Right atrium auricular region (tissue), 2 donors: ENCODE measurements at regions not wholly inside any gene's neighbourhood (a gene's known extent, or its start where the extent isn't known, plus 50 kb on each side); places are given as distances from the start of the nearest gene placed in this dataset.

Experiments
- DNase-seq: peaks from one replicate; pipeline ENCODE4 v3.0.0-alpha.2; 2019; ENCODE audit warnings: low spot score
- H3K27ac ChIP-seq, 2 donors: fragments of 200-600 bp; sonication (generic); 1 replicate in 1 of 2; 2 replicates in 1 of 2; pipeline ENCODE4 v1.5.1; 2016 to 2019
- H3K27me3 ChIP-seq, 2 donors: fragments of 200-600 bp; sonication (generic); one replicate each; pipeline versions ENCODE4 v1.5.1 to v1.6.0; 2017 to 2019
- H3K36me3 ChIP-seq: fragments of 200-600 bp; sonication (generic); one replicate; pipeline ENCODE4 v1.5.1; 2016
- H3K4me1 ChIP-seq, 2 donors: fragments of 200-600 bp; sonication (generic); one replicate each; pipeline versions ENCODE4 v1.5.1 to v1.6.0; 2017 to 2019
- H3K4me3 ChIP-seq, 2 donors: fragments of 200-600 bp; sonication (generic); 1 replicate in 1 of 2; 2 replicates in 1 of 2; pipeline ENCODE4 v1.5.1; 2017 to 2019; ENCODE audit warnings: mild to moderate bottlenecking in 1 of 2, moderate library complexity in 1 of 2
- H3K9me3 ChIP-seq, 2 donors: fragments of 200-600 bp; sonication (generic); one replicate each; pipeline ENCODE4 v1.5.1; 2019
- TF ChIP-seq, protein P1 (sequence below), 2 donors: fragments of 200-600 bp; sonication (generic); IDR thresholded peaks; one replicate each; pipeline ENCODE4 v1.5.1; 2019; ENCODE audit warnings: antibody characterized with exemption in 2 of 2

DNA sequence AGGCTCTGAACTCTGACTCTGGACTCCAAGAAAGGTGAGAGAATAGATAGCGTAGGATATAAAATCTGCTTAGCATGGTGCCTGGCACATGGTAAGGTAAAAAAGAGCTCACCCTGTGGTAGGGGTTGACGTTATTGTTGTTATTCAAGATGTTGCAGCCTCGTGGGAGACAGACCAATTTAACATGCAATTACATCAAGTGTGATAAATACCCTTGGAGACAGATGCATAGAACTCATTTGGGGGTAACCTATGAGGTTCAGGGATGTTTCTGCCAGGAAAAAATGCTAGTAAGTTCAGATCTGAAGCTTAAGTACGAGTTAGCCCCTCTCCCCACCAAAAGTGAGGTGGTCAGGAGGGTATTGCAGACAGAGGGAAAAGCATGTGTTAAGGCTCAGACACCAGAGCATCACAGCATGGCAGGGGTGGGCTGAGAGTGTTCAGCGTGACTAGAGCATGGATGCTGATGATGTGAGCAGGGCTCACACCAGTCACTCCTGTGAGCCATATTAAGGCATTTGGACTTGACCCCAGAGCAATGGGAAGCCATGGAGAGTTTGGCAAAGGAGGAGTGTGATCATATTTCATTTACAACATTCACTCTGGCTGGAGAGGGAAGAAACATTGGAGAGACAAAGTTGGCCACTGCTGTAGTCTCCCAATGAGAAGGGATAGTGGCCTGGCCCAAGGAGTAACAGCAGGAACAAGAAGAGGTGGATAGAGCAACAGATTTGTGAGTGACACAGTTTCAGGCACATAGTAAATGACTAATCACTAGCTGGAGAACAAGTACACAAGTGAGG lies 181.0 kb downstream of the UACA start:
- H3K36me3 ChIP-seq = no peaks in the 10 kb centered on the region
- TF ChIP-seq, protein P1, sequence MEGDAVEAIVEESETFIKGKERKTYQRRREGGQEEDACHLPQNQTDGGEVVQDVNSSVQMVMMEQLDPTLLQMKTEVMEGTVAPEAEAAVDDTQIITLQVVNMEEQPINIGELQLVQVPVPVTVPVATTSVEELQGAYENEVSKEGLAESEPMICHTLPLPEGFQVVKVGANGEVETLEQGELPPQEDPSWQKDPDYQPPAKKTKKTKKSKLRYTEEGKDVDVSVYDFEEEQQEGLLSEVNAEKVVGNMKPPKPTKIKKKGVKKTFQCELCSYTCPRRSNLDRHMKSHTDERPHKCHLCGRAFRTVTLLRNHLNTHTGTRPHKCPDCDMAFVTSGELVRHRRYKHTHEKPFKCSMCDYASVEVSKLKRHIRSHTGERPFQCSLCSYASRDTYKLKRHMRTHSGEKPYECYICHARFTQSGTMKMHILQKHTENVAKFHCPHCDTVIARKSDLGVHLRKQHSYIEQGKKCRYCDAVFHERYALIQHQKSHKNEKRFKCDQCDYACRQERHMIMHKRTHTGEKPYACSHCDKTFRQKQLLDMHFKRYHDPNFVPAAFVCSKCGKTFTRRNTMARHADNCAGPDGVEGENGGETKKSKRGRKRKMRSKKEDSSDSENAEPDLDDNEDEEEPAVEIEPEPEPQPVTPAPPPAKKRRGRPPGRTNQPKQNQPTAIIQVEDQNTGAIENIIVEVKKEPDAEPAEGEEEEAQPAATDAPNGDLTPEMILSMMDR (IDR thresholded peaks at IDR 0.05) = no peak
- no peak for DNase-seq
- H3K9me3 ChIP-seq = no peaks in the 10 kb centered on the region
- no peaks in the 10 kb centered on the region for H3K27me3 ChIP-seq
- no peak overlapping the region for H3K27ac ChIP-seq
- H3K4me1 ChIP-seq = peaks cover 0 to 12% of the 10 kb centered on the region in 2 donors
- no peak overlapping the region for H3K4me3 ChIP-seq

DNA sequence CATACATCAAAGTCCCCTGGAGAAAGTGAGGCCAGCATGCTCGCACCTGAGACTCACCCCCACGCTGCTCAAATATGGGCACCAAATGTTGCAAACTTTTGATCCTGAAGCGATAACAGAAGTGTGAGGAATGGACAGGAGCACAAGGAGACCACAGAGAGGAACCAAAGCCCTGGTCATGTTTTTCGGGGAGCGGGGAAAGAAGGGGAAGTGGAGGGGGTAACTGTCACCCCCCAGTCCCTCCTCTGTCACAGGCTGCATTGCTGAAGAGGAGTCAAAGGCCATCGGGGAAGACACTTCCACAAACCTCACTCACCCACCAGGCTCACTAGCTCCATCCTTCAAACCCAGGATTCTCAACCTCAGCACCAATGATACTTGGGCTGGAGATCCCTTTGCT lies 182.4 kb downstream of the UACA start:
- no peak overlapping the region for H3K27ac ChIP-seq
- TF ChIP-seq, protein P1 (IDR thresholded peaks at IDR 0.05) = no peak
- H3K9me3 ChIP-seq = no peaks in the 10 kb centered on the region
- no peaks in the 10 kb centered on the region for H3K27me3 ChIP-seq
- no peak for DNase-seq
- no peaks in the 10 kb centered on the region for H3K36me3 ChIP-seq
- peaks cover 0 to 12% of the 10 kb centered on the region in 2 donors for H3K4me1 ChIP-seq
- H3K4me3 ChIP-seq = no peak overlapping the region

DNA sequence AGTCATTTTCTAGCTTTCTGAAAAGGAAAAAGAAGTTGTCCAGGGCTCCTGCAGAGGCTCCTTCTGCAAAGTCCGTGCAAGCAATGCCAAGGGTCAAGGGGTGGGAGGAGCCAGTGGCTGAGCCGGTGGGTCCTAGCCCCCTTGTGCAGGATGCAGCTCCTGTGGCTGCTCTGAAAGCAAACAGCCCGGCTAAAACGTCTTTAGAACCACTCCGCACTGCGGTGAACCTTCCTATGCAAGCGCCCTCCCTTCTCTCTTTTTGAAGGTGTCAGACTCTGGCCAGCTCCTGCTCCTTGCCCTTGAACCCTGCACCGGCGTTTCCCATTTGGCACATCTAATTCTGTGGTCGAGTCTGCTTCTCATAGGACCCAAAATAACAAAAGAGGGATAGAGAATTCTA lies 183.1 kb downstream of the UACA start:
- DNase-seq = no peak
- Histone ChIP-seq H3K27ac (no peak overlapping the region), H3K36me3 (no peaks in the 10 kb centered on the region), H3K4me3 (no peak overlapping the region), H3K4me1 (peaks cover 0 to 9% of the 10 kb centered on the region in 2 donors), H3K27me3 (no peaks in the 10 kb centered on the region), H3K9me3 (no peaks in the 10 kb centered on the region)
- TF ChIP-seq, protein P1 (IDR thresholded peaks at IDR 0.05) = no peak

DNA sequence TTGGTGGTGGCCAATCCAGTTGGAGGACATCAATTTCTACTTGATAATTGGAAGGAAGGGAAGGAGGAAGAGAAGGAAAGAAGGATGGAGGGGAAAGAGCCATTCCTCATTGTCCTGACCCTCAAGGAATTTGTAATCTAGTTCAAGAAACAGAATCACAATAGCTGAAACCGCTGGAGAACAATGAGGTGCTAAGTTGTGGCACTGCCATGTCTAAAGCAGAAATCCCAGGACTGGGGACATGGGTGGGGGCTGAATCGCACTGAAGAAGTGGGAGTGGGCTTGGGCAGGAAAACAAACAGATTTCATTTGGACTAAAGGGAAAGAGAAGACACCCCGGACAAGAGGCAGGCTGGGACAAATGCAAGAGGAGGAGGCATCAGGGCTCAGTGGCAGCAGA lies 183.6 kb downstream of the UACA start:
- H3K36me3 ChIP-seq = no peaks in the 10 kb centered on the region
- H3K4me3 ChIP-seq = no peak overlapping the region
- no peak for DNase-seq
- H3K4me1 ChIP-seq = peaks cover 0 to 4% of the 10 kb centered on the region in 2 donors
- H3K27ac ChIP-seq = no peak overlapping the region
- H3K9me3 ChIP-seq = no peaks in the 10 kb centered on the region
- TF ChIP-seq, protein P1 (IDR thresholded peaks at IDR 0.05) = no peak
- no peaks in the 10 kb centered on the region for H3K27me3 ChIP-seq

DNA sequence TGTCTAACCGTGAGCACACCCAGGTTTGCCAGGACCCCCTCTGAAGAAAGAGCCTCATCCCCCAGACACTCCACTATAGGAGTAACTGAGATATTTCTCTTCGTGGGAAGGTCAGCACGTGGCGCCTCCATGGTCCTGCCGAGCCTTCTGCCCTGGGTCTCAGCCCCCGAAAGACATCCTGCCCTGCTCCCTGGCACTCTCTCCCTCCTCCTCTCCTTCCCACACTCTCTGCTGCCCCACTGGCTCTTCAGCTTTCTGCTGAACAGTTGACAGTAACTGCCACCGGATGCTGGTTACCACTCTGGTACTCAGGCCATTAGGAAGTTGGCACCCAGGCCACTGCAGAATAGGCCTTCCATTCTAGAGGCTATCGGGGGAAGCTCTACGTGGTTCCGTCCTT lies 185.2 kb downstream of the UACA start:
- H3K4me1 ChIP-seq = peaks cover 0 to 4% of the 10 kb centered on the region in 2 donors
- H3K27me3 ChIP-seq = no peaks in the 10 kb centered on the region
- DNase-seq = no peak
- H3K36me3 ChIP-seq = no peaks in the 10 kb centered on the region
- H3K4me3 ChIP-seq = no peak overlapping the region
- no peaks in the 10 kb centered on the region for H3K9me3 ChIP-seq
- TF ChIP-seq, protein P1 (IDR thresholded peaks at IDR 0.05) = no peak
- H3K27ac ChIP-seq = no peak overlapping the region

DNA sequence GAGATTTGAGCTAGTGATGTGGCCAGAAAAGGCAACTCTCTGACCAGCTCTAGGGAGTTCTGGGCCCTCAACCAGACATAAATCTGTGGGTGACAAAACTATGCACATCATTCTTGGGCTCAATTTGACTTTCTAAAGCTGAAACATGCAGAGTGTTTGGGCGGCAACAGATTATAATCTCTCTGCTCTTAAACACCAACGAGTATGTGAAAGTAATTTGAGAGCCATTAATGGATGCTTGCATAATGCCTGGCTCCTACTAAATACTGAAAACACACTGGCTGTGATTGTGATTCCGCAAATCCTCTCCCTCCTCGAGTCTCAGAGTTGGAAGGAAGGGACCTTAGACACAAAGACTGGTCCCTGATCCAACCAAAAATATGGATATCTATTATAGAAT lies 186.7 kb downstream of the UACA start:
- H3K27me3 ChIP-seq = no peaks in the 10 kb centered on the region

More for the DNA sequence above, 186.7 kb downstream of the UACA start:
- DNase-seq = no peak
- Histone ChIP-seq H3K9me3 (no peaks in the 10 kb centered on the region), H3K4me3 (no peak overlapping the region), H3K36me3 (no peaks in the 10 kb centered on the region), H3K27ac (no peak overlapping the region), H3K4me1 (no peaks in the 10 kb centered on the region)
- TF ChIP-seq, protein P1 (IDR thresholded peaks at IDR 0.05) = no peak
